GM18858 (cell line): ENCODE measurements at regions not wholly inside any gene's neighbourhood (a gene's known extent, or its start where the extent isn't known, plus 50 kb on each side); places are given as distances from the start of the nearest gene placed in this dataset.
"Not testable (repeated sequence)": the region's sequence is repeated elsewhere in the genome, so short reads cannot be mapped to it uniquely, and the experiment has no call there.

ENCODE experiments used
- ATAC-seq: cut with Tn5 transposase; IDR thresholded peaks from one replicate; pipeline ENCODE4 v1.9.1; 2021; ENCODE audit not compliant: unreplicated experiment

GRCh38 chr5:7207979-7208378 lies 188.0 kb upstream of the ADCY2 start:
- ATAC-seq, result no peak

GRCh38 chr5:7208938-7209337 lies 187.0 kb upstream of the ADCY2 start:
- no peak for ATAC-seq

GRCh38 chr5:7209658-7210057 lies 186.3 kb upstream of the ADCY2 start:
- ATAC-seq, result no peak

- no peak for ATAC-seq
These were observed 185.4 kb upstream of the ADCY2 start for GRCh38 chr5:7210549-7210948.

- ATAC-seq, result no peak
These were observed 182.4 kb upstream of the ADCY2 start for GRCh38 chr5:7213525-7213924.

- no peak for ATAC-seq
These were observed 181.0 kb upstream of the ADCY2 start for GRCh38 chr5:7214906-7215416.

- no peak for ATAC-seq
These were observed 177.8 kb upstream of the ADCY2 start for GRCh38 chr5:7218141-7218540.

- ATAC-seq, result no peak
These were observed 175.8 kb upstream of the ADCY2 start for GRCh38 chr5:7220156-7220555.

- no peak for ATAC-seq
These were observed 174.9 kb upstream of the ADCY2 start for GRCh38 chr5:7221041-7221440.

- ATAC-seq, result no peak
These were observed 170.1 kb upstream of the ADCY2 start for GRCh38 chr5:7225826-7226225.

GRCh38 chr5:7242118-7242710 lies 153.7 kb upstream of the ADCY2 start:
- no peak for ATAC-seq

GRCh38 chr5:7244208-7244607 lies 151.7 kb upstream of the ADCY2 start:
- no peak for ATAC-seq

GRCh38 chr5:7245121-7245651 lies 150.8 kb upstream of the ADCY2 start:
- no peak for ATAC-seq

- no peak for ATAC-seq
These were observed 149.7 kb upstream of the ADCY2 start for GRCh38 chr5:7246287-7246686.

GRCh38 chr5:7250004-7250403 lies 145.9 kb upstream of the ADCY2 start:
- no peak for ATAC-seq

- no peak for ATAC-seq
These were observed 145.3 kb upstream of the ADCY2 start for GRCh38 chr5:7250611-7251010.

GRCh38 chr5:7251132-7251531 lies 144.8 kb upstream of the ADCY2 start:
- ATAC-seq, result no peak

GRCh38 chr5:7261049-7261448 lies 134.9 kb upstream of the ADCY2 start:
- ATAC-seq, result no peak

- ATAC-seq, result no peak
These were observed 134.0 kb upstream of the ADCY2 start for GRCh38 chr5:7261900-7262299.

GRCh38 chr5:7263398-7264015 lies 132.4 kb upstream of the ADCY2 start:
- ATAC-seq, result not testable (repeated sequence)

GRCh38 chr5:7265776-7266175 lies 130.2 kb upstream of the ADCY2 start:
- ATAC-seq, result not testable (repeated sequence)

- not testable (repeated sequence) for ATAC-seq
These were observed 127.2 kb upstream of the ADCY2 start for GRCh38 chr5:7268722-7269121.
